SK-N-SH (cell line): ENCODE measurements at regions not wholly inside any gene's neighbourhood (a gene's known extent, or its start where the extent isn't known, plus 50 kb on each side); places are given as distances from the start of the nearest gene placed in this dataset.

Experiments used
- CTCF ChIA-PET: fragments of 300-600, 350-600 bp; formaldehyde crosslinking; extraction: SDS; loops from one replicate; lab custom pipeline; 2021; lab: Yijun Ruan, JAX
- POLR2A ChIA-PET: fragments of 350-600 bp; sonication (Branson Sonifier 250); formaldehyde crosslinking; extraction: SDS; loops from one replicate; lab custom pipeline; 2020; ENCODE audit warnings: antibody characterized with exemption, inconsistent platforms; lab: Yijun Ruan, JAX
- DNase-seq: peaks from one replicate; pipeline ENCODE4 v3.0.0; 2012
- H2AFZ ChIP-seq: fragments of 200-600 bp; sonication (generic); 2 replicates; pipeline ENCODE4 v1.8.1; 2016; ENCODE audit warnings: antibody characterized with exemption, mild to moderate bottlenecking, low read depth
- H3F3A ChIP-seq: fragments of 200-600 bp; sonication (generic); replicated peaks from 2 replicates; pipeline ENCODE3; 2016; ENCODE audit warnings: antibody characterized with exemption, mild to moderate bottlenecking; ENCODE audit not compliant: insufficient read depth
- H3K27ac ChIP-seq, 2 experiments: fragments of 200-500 bp in 1 of 2; fragments of 200-600 bp in 1 of 2; sonication (Bioruptor generic) in 1 of 2; sonication (generic), shearing (Covaris generic) in 1 of 2; 2 replicates each; pipeline versions ENCODE4 v1.5.1 to v1.6.1; 2014 to 2016; ENCODE audit warnings: low read depth in 2 of 2, inconsistent platforms in 1 of 2, low read length in 1 of 2, mild to moderate bottlenecking in 1 of 2, mixed read lengths in 1 of 2
- H3K27me3 ChIP-seq: fragments of 200-600 bp; sonication (generic), shearing (Covaris generic); 2 replicates; pipeline ENCODE4 v1.6.1; 2016; ENCODE audit warnings: mixed run types; ENCODE audit not compliant: insufficient read depth
- H3K36me3 ChIP-seq, 2 experiments: fragments of 200-500 bp in 1 of 2; fragments of 200-600 bp in 1 of 2; sonication (Bioruptor generic) in 1 of 2; sonication (generic) in 1 of 2; replicated peaks in 1 of 2; 2 replicates each; pipeline versions ENCODE3 to v1.5.1; 2014 to 2016; ENCODE audit warnings: low read length in 1 of 2, mild to moderate bottlenecking in 1 of 2; ENCODE audit not compliant: insufficient read depth in 2 of 2, control insufficient read depth in 1 of 2
- H3K4me1 ChIP-seq, 2 experiments: fragments of 200-500 bp in 1 of 2; fragments of 200-600 bp in 1 of 2; sonication (Bioruptor generic) in 1 of 2; sonication (generic), shearing (Covaris generic) in 1 of 2; 2 replicates each; pipeline versions ENCODE4 v1.5.1 to v1.6.1; 2014 to 2016; ENCODE audit warnings: low read depth in 1 of 2, low read length in 1 of 2, mixed run types in 1 of 2; ENCODE audit not compliant: insufficient read depth in 2 of 2, control insufficient read depth in 1 of 2
- H3K4me2 ChIP-seq: fragments of 200-600 bp; sonication (generic), shearing (Covaris generic); 2 replicates; pipeline ENCODE4 v1.6.1; 2017; ENCODE audit warnings: mixed run types
- H3K4me3 ChIP-seq, 2 experiments: fragments of 200-500 bp in 1 of 2; fragments of 200-600 bp in 1 of 2; sonication (Bioruptor generic) in 1 of 2; sonication (generic), shearing (Covaris generic) in 1 of 2; 2 replicates each; pipeline versions ENCODE4 v1.5.1 to v1.8.1; 2014 to 2016; ENCODE audit warnings: low read depth in 2 of 2, inconsistent platforms in 1 of 2, low read length in 1 of 2, mild to moderate bottlenecking in 1 of 2, mixed read lengths in 1 of 2, moderate library complexity in 1 of 2
- H3K79me2 ChIP-seq: fragments of 200-600 bp; sonication (generic); 2 replicates; pipeline ENCODE4 v1.8.1; 2017; ENCODE audit warnings: mild to moderate bottlenecking; ENCODE audit not compliant: insufficient read depth
- H3K9ac ChIP-seq: fragments of 200-600 bp; sonication (generic); 2 replicates; pipeline ENCODE4 v1.6.1; 2017; ENCODE audit warnings: mixed run types
- H3K9me2 ChIP-seq: fragments of 200-600 bp; sonication (generic); 2 replicates; pipeline ENCODE4 v1.6.1; 2017; ENCODE audit warnings: mixed run types
- H3K9me3 ChIP-seq: fragments of 200-600 bp; sonication (generic); 2 replicates; pipeline ENCODE4 v1.6.1; 2017; ENCODE audit warnings: mixed run types, mild to moderate bottlenecking, moderate library complexity
- H4K20me1 ChIP-seq: fragments of 200-600 bp; sonication (generic); 2 replicates; pipeline ENCODE4 v1.6.1; 2017; ENCODE audit warnings: mild to moderate bottlenecking, mixed run types; ENCODE audit not compliant: insufficient read depth
- CHD2 ChIP-seq: fragments of 150-350 bp; IDR thresholded peaks from 2 replicates; pipeline ENCODE4 v1.6.1; 2018; ENCODE audit warnings: low read length; ENCODE audit not compliant: partially characterized antibody
- ELF1 ChIP-seq: IDR thresholded peaks from 2 replicates; pipeline ENCODE4 v1.4.0; 2012
- EP300 ChIP-seq, 2 experiments: IDR thresholded peaks; 2 replicates each; pipeline versions ENCODE4 v1.4.0 to v1.6.1; 2012; ENCODE audit warnings: borderline replicate concordance in 1 of 2, low read depth in 1 of 2, low read length in 1 of 2
- EZH2phosphoT487 ChIP-seq: fragments of 200-600 bp; sonication (generic); IDR thresholded peaks from 2 replicates; pipeline ENCODE4 v1.6.1; 2017; ENCODE audit warnings: low read depth, mixed run types, mild to moderate bottlenecking, antibody characterized with exemption, moderate library complexity, borderline replicate concordance
- FOSL2 ChIP-seq: IDR thresholded peaks from 2 replicates; pipeline ENCODE4 v1.4.0; 2012; ENCODE audit warnings: low read depth, mild to moderate bottlenecking, moderate library complexity, borderline replicate concordance
- GABPA ChIP-seq: IDR thresholded peaks from 2 replicates; pipeline ENCODE4 v1.4.0; 2012; ENCODE audit warnings: low read depth, mild to moderate bottlenecking
- GATA2 ChIP-seq: sonication (generic); formaldehyde crosslinking; IDR thresholded peaks from 2 replicates; pipeline ENCODE4 v1.5.0; 2020; ENCODE audit warnings: mild to moderate bottlenecking, missing genetic modification reagents
- IRF3 ChIP-seq: fragments of 150-350 bp; IDR thresholded peaks from 2 replicates; pipeline ENCODE4 v1.6.1; 2016; ENCODE audit warnings: mild to moderate bottlenecking, low read depth, low read length
- MAX ChIP-seq: IDR thresholded peaks from 2 replicates; pipeline ENCODE4 v1.4.0; 2012; ENCODE audit warnings: low read depth
- MEF2A ChIP-seq: IDR thresholded peaks from 2 replicates; pipeline ENCODE4 v1.4.0; 2012; ENCODE audit warnings: low read depth, borderline replicate concordance
- MXI1 ChIP-seq: IDR thresholded peaks from 2 replicates; pipeline ENCODE4 v1.6.1; 2012; ENCODE audit warnings: mild to moderate bottlenecking, low read depth, low read length, improper control_type of control experiment
- NFIC ChIP-seq: IDR thresholded peaks from 2 replicates; pipeline ENCODE4 v1.4.0; 2012; ENCODE audit warnings: borderline replicate concordance
- NRF1 ChIP-seq: IDR thresholded peaks from 2 replicates; pipeline ENCODE4 v1.6.1; 2012; ENCODE audit warnings: low read depth, mild to moderate bottlenecking, low read length
- RFX5 ChIP-seq: IDR thresholded peaks from 2 replicates; pipeline ENCODE4 v1.6.1; 2012; ENCODE audit warnings: mild to moderate bottlenecking, improper control_type of control experiment, low read length
- SMC3 ChIP-seq: IDR thresholded peaks from 2 replicates; pipeline ENCODE4 v1.6.1; 2012; ENCODE audit warnings: low read depth, low read length, improper control_type of control experiment
- TAF1 ChIP-seq: IDR thresholded peaks from 2 replicates; pipeline ENCODE4 v1.6.1; 2012; ENCODE audit warnings: low read depth, mild to moderate bottlenecking, low read length, moderate library complexity, borderline replicate concordance
- TCF12 ChIP-seq: IDR thresholded peaks from 2 replicates; pipeline ENCODE4 v1.4.0; 2012
- WGBS: methylation state at CpG from one replicate; pipeline ENCODE4 v1.1.6; 2017; ENCODE audit warnings: low lambda C conversion rate; 5-methylcytosine and 5-hydroxymethylcytosine counted together
- TF ChIP-seq, protein P1 (sequence below): IDR thresholded peaks from 2 replicates; pipeline ENCODE4 v1.6.1; 2012; ENCODE audit warnings: mild to moderate bottlenecking, low read depth, low read length, moderate library complexity

- H3K4me1 ChIP-seq: no peaks in the 10 kb centered on the region
- no peaks in the 10 kb centered on the region for H3K36me3 ChIP-seq
- no peaks in the 10 kb centered on the region for H3K79me2 ChIP-seq
- CTCF ChIA-PET: no interaction called here
- H4K20me1 ChIP-seq: no peaks in the 10 kb centered on the region
- no peaks in the 10 kb centered on the region for H3K27me3 ChIP-seq
- no peak overlapping the region for H3K27ac ChIP-seq
- no peak for DNase-seq
- WGBS: 0% methylated on average over 1 of the region's 5 CpGs
- no peak overlapping the region for H2AFZ ChIP-seq
- no peaks in the 10 kb centered on the region for H3K9me3 ChIP-seq
- H3K9me2 ChIP-seq: no peaks in the 10 kb centered on the region
- H3K4me3 ChIP-seq: no peak overlapping the region
- H3K9ac ChIP-seq: no peak overlapping the region
- H3F3A ChIP-seq: no peaks in the 10 kb centered on the region
- no peak overlapping the region for H3K4me2 ChIP-seq
- POLR2A ChIA-PET: no interaction called here
- TF ChIP-seq EZH2phosphoT487 (no peak), MXI1 (no peak), RFX5 (no peak), GATA2 (CRISPR knock-in tag) (no peak), MAX (no peak), ELF1 (no peak)
- TF ChIP-seq, protein P1, sequence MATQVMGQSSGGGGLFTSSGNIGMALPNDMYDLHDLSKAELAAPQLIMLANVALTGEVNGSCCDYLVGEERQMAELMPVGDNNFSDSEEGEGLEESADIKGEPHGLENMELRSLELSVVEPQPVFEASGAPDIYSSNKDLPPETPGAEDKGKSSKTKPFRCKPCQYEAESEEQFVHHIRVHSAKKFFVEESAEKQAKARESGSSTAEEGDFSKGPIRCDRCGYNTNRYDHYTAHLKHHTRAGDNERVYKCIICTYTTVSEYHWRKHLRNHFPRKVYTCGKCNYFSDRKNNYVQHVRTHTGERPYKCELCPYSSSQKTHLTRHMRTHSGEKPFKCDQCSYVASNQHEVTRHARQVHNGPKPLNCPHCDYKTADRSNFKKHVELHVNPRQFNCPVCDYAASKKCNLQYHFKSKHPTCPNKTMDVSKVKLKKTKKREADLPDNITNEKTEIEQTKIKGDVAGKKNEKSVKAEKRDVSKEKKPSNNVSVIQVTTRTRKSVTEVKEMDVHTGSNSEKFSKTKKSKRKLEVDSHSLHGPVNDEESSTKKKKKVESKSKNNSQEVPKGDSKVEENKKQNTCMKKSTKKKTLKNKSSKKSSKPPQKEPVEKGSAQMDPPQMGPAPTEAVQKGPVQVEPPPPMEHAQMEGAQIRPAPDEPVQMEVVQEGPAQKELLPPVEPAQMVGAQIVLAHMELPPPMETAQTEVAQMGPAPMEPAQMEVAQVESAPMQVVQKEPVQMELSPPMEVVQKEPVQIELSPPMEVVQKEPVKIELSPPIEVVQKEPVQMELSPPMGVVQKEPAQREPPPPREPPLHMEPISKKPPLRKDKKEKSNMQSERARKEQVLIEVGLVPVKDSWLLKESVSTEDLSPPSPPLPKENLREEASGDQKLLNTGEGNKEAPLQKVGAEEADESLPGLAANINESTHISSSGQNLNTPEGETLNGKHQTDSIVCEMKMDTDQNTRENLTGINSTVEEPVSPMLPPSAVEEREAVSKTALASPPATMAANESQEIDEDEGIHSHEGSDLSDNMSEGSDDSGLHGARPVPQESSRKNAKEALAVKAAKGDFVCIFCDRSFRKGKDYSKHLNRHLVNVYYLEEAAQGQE: no peak
Observed at GRCh38 chrX:56343219-56343618, 111.1 kb downstream of the KLF8 start.

DNA sequence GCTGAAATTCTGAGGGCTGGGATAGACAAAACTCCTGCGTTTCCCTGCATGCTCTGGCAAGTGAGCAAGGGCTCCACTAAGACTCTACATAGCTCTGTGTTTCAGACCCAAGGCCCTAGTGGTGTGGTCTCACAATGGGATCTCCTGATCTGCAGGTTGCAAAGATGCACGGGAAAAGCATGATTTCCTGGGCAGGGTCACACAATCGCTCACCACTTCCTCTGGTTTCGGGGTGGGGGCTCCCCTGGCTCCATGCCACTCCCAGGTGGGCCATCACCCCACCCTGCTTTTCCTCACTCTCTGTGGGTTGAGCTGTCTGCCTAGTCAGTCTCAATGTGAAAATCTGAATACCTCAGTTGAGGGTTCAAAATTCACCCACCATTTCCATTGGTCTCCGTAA lies 111.5 kb downstream of the KLF8 start:
- Histone ChIP-seq H3K9me3 (no peaks in the 10 kb centered on the region), H3K9me2 (no peaks in the 10 kb centered on the region), H3K27ac (no peak overlapping the region), H3K27me3 (no peaks in the 10 kb centered on the region), H3K4me1 (no peaks in the 10 kb centered on the region), H2AFZ (no peak overlapping the region), H3K4me2 (no peak overlapping the region), H3K79me2 (no peaks in the 10 kb centered on the region), H3K36me3 (no peaks in the 10 kb centered on the region), H3K4me3 (no peak overlapping the region), H3K9ac (no peak overlapping the region), H3F3A (no peaks in the 10 kb centered on the region), H4K20me1 (no peaks in the 10 kb centered on the region)
- WGBS: 3% methylated on average over 3 of the region's 5 CpGs
- ChIA-PET CTCF (interaction anchor here (0.9 kb wide), 1 partner anchor 95 kb away, joined by 3 read pairs; no protein-coding TSS in a partner anchor), POLR2A (no interaction called here)
- no peak for DNase-seq
- no peak for TF ChIP-seq MEF2A
- TF ChIP-seq CHD2: no peak
- no peak for TF ChIP-seq NRF1
- no peak for TF ChIP-seq TCF12
- no peak for TF ChIP-seq SMC3
- TF ChIP-seq RFX5: no peak
- no peak for TF ChIP-seq GABPA
- TF ChIP-seq EZH2phosphoT487: no peak
- TF ChIP-seq EP300 (IDR thresholded peaks at IDR 0.05; ENCODE audit: borderline replicate concordance in 1 of 2, low read depth in 1 of 2, low read length in 1 of 2): no peak
- TF ChIP-seq TAF1: no peak
- no peak for TF ChIP-seq IRF3
- TF ChIP-seq FOSL2: no peak
- TF ChIP-seq, protein P1: no peak
- TF ChIP-seq NFIC: no peak
- no peak for TF ChIP-seq GATA2 (CRISPR knock-in tag)
